Right lobe of liver (tissue), 4 donors: ENCODE measurements at regions not wholly inside any gene's neighbourhood (a gene's known extent, or its start where the extent isn't known, plus 50 kb on each side); places are given as distances from the start of the nearest gene placed in this dataset.

ENCODE experiments used
- POLR2A ChIP-seq: fragments of 450-650 bp; IDR thresholded peaks from one replicate; pipeline ENCODE4 v1.6.1; 2017; ENCODE audit warnings: antibody characterized with exemption, mild to moderate bottlenecking
- TF ChIP-seq, protein P1 (sequence below), 4 donors: fragments of 200-600 bp in 3 of 4; fragments of 450-650 bp in 1 of 4; IDR thresholded peaks; one replicate each; pipeline versions ENCODE4 v1.5.1 to v1.8.0; 2016 to 2022; ENCODE audit warnings: antibody characterized with exemption in 4 of 4, mild to moderate bottlenecking in 2 of 4
- donor health status: DM: no; HTN: no; CAD: no.
- donor health status: DM: no; HTN: no; CAD: no.
- donor health status: DM: no; HTN: yes; CAD: no.

DNA sequence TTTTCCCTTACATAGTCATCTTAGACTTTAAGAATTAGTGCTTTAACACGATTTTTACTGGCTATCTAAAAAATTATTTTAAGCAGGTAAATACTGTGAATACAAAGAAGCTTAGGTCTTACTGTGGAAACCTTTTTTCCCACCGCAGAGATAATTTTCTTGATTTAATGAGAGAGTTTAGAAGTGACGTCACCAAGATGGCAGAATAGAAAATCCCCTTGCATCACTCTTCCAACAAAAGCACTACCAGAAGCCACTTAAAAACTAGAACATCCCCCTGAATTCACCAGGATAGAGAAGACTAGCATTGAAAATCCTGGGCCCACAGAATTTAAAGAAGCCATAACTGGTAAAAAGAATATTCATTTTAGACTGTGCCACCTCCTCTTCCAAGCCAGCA, 375.4 kb upstream of the PTCHD4 start:
- TF ChIP-seq, protein P1, sequence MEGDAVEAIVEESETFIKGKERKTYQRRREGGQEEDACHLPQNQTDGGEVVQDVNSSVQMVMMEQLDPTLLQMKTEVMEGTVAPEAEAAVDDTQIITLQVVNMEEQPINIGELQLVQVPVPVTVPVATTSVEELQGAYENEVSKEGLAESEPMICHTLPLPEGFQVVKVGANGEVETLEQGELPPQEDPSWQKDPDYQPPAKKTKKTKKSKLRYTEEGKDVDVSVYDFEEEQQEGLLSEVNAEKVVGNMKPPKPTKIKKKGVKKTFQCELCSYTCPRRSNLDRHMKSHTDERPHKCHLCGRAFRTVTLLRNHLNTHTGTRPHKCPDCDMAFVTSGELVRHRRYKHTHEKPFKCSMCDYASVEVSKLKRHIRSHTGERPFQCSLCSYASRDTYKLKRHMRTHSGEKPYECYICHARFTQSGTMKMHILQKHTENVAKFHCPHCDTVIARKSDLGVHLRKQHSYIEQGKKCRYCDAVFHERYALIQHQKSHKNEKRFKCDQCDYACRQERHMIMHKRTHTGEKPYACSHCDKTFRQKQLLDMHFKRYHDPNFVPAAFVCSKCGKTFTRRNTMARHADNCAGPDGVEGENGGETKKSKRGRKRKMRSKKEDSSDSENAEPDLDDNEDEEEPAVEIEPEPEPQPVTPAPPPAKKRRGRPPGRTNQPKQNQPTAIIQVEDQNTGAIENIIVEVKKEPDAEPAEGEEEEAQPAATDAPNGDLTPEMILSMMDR (IDR thresholded peaks at IDR 0.05) = no peak
- no peak for TF ChIP-seq POLR2A
